Naive thymus-derived CD4-positive, alpha-beta T cell (primary cell): ENCODE measurements at regions not wholly inside any gene's neighbourhood (a gene's known extent, or its start where the extent isn't known, plus 50 kb on each side); places are given as distances from the start of the nearest gene placed in this dataset.

Source experiments
- ATAC-seq: fragments of 150-1000 bp; cut with Tn5 transposase; 2 replicates; pipeline ENCODE4 v1.10.0; 2021; ENCODE audit warnings: mild to moderate bottlenecking, moderate library complexity
- CTCF ChIA-PET: fragments of 350-600 bp; sonication (Branson Sonifier 250); formaldehyde crosslinking; loops from one replicate; lab custom pipeline; 2021; ENCODE audit warnings: antibody characterized with exemption; lab: Charles Lee
- POLR2A ChIA-PET: fragments of 350-600 bp; sonication (Branson Sonifier 250); formaldehyde crosslinking; loops from one replicate; lab custom pipeline; 2021; ENCODE audit warnings: antibody characterized with exemption, inconsistent platforms; lab: Charles Lee
- DNase-seq, 9 donors: peaks; one replicate each; pipeline versions ENCODE4 v3.0.0 to v3.0.0-alpha.2; 2020 to 2022; ENCODE audit warnings: mixed read lengths in 1 of 9
- H3K27ac ChIP-seq: one replicate; pipeline ENCODE4 v1.7.0; 2013; ENCODE audit warnings: mild to moderate bottlenecking, low read depth, low read length, moderate library complexity
- H3K27me3 ChIP-seq, 2 donors: one replicate each; pipeline ENCODE4 v1.7.0; 2013; ENCODE audit warnings: low read length in 2 of 2, mild to moderate bottlenecking in 2 of 2, moderate library complexity in 2 of 2; ENCODE audit not compliant: control insufficient read depth in 2 of 2, insufficient read depth in 2 of 2
- H3K36me3 ChIP-seq, 3 experiments: 1 replicate in 2 of 3; 2 replicates in 1 of 3; pipeline ENCODE4 v1.7.0; 2013; ENCODE audit warnings: low read length in 3 of 3, mild to moderate bottlenecking in 3 of 3, moderate library complexity in 1 of 3; ENCODE audit not compliant: insufficient read depth in 3 of 3, control insufficient read depth in 2 of 3
- H3K4me1 ChIP-seq, 2 donors: one replicate each; pipeline ENCODE4 v1.7.0; 2013; ENCODE audit warnings: low read length in 2 of 2, mild to moderate bottlenecking in 2 of 2, moderate library complexity in 1 of 2; ENCODE audit not compliant: control insufficient read depth in 2 of 2, insufficient read depth in 2 of 2
- H3K4me3 ChIP-seq: 2 replicates; pipeline ENCODE4 v1.7.0; 2013; ENCODE audit warnings: mild to moderate bottlenecking, low read length
- H3K9me3 ChIP-seq, 3 experiments: 1 replicate in 2 of 3; 2 replicates in 1 of 3; pipeline ENCODE4 v1.7.0; 2013; ENCODE audit warnings: low read length in 3 of 3; ENCODE audit not compliant: control insufficient read depth in 2 of 3
- H3K27ac Mint-ChIP-seq, 9 donors: one replicate each; pipeline ENCODE4 v1.8.0; 2020 to 2022; ENCODE audit warnings: mixed read lengths in 9 of 9, mild to moderate bottlenecking in 8 of 9, moderate library complexity in 5 of 9, inconsistent platforms in 2 of 9
- H3K27me3 Mint-ChIP-seq, 5 donors: one replicate each; pipeline ENCODE4 v1.8.0; 2021 to 2022; ENCODE audit warnings: mixed read lengths in 5 of 5, mild to moderate bottlenecking in 1 of 5
- H3K36me3 Mint-ChIP-seq, 5 donors: one replicate each; pipeline ENCODE4 v1.8.0; 2020 to 2022; ENCODE audit warnings: mixed read lengths in 5 of 5, mild to moderate bottlenecking in 3 of 5, inconsistent platforms in 1 of 5
- H3K4me1 Mint-ChIP-seq, 7 donors: one replicate each; pipeline ENCODE4 v1.8.0; 2020 to 2022; ENCODE audit warnings: mixed read lengths in 7 of 7, mild to moderate bottlenecking in 3 of 7, inconsistent platforms in 1 of 7
- H3K4me3 Mint-ChIP-seq, 10 donors: one replicate each; pipeline ENCODE4 v1.8.0; 2020 to 2022; ENCODE audit warnings: mild to moderate bottlenecking in 10 of 10, mixed read lengths in 10 of 10, moderate library complexity in 6 of 10, inconsistent platforms in 2 of 10
- H3K9me3 Mint-ChIP-seq, 11 donors: one replicate each; pipeline ENCODE4 v1.8.0; 2020 to 2022; ENCODE audit warnings: mixed read lengths in 11 of 11, mild to moderate bottlenecking in 4 of 11, inconsistent platforms in 1 of 11, moderate library complexity in 1 of 11
- intact Hi-C, 2 donors: fragments of 100-400 bp; cut with micrococcal nuclease; formaldehyde crosslinking; loops; one replicate each; pipeline ENCODE4 v1.15.1; 2023

- CTCF ChIA-PET, result no interaction called here
- peaks cover 0 to 4% (median 0%) of the 10 kb centered on the region in 11 donors for H3K9me3 Mint-ChIP-seq
- DNase-seq (no peak), ATAC-seq (no peak)
- H3K27me3 Mint-ChIP-seq, result peaks cover 0 to 6% (median 4%) of the 10 kb centered on the region in 5 donors
- H3K27ac Mint-ChIP-seq, result no peak overlapping the region
- Histone ChIP-seq H3K4me1 (no peaks in the 10 kb centered on the region), H3K4me3 (no peak overlapping the region), H3K9me3 (no peaks in the 10 kb centered on the region), H3K27me3 (no peaks in the 10 kb centered on the region), H3K27ac (no peak overlapping the region), H3K36me3 (no peaks in the 10 kb centered on the region)
- intact Hi-C loops, result no loop called here
- H3K4me1 Mint-ChIP-seq, result peaks cover 0 to 8% (median 0%) of the 10 kb centered on the region in 7 donors
- H3K36me3 Mint-ChIP-seq, result peaks cover 0 to 4% (median 0%) of the 10 kb centered on the region in 5 donors
- POLR2A ChIA-PET, result no interaction called here
- no peak overlapping the region for H3K4me3 Mint-ChIP-seq
These were observed 147.7 kb downstream of the DCK start for GRCh38 chr4:71141125-71141524.

- no peaks in the 10 kb centered on the region for H3K4me1 ChIP-seq
- Mint-ChIP-seq H3K36me3 (peaks cover 0 to 4% (median 0%) of the 10 kb centered on the region in 5 donors), H3K4me1 (no peaks in the 10 kb centered on the region), H3K27ac (peak overlapping the region in 1 of 9 donors; percentile 7), H3K4me3 (no peak overlapping the region), H3K9me3 (peaks cover 0 to 14% (median 3%) of the 10 kb centered on the region in 11 donors), H3K27me3 (peaks cover 2 to 25% (median 4%) of the 10 kb centered on the region in 5 donors)
- no peak overlapping the region for H3K27ac ChIP-seq
- DNase-seq, result no peak
- H3K9me3 ChIP-seq, result no peaks in the 10 kb centered on the region
- CTCF ChIA-PET, result no interaction called here
- intact Hi-C loops, result no loop called here
- POLR2A ChIA-PET, result no interaction called here
- H3K36me3 ChIP-seq, result no peaks in the 10 kb centered on the region
- ATAC-seq, result no peak
- H3K4me3 ChIP-seq, result no peak overlapping the region
- H3K27me3 ChIP-seq, result no peaks in the 10 kb centered on the region
These were observed 153.8 kb downstream of the DCK start for GRCh38 chr4:71147261-71147660.

DNA sequence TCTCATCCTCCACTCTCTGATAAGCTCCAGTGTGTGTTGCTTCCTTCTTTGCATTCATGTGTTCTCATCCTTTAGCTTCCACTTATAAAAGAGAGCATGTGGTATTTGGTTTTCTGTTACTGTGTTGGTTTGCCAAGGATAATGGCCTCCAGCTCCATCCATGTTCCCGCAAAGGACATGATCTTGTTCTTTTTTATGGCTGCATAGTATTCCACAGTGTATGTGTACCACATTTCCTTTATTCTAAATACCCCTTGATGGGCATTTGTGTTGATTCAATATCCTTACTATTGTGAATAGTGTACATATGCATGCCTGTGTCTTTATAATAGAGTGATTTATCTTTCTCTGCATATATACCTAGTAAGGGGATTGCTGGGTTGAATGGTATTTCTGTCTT is 155.1 kb downstream of the DCK start:
- no peaks in the 10 kb centered on the region for H3K4me1 Mint-ChIP-seq
- ChIA-PET POLR2A (no interaction called here), CTCF (no interaction called here)
- intact Hi-C loops, result no loop called here
- no peak overlapping the region for H3K4me3 ChIP-seq
- peaks cover 0 to 4% (median 0%) of the 10 kb centered on the region in 5 donors for H3K36me3 Mint-ChIP-seq
- DNase-seq (no peak), ATAC-seq (no peak)
- peaks cover 0 to 14% (median 3%) of the 10 kb centered on the region in 11 donors for H3K9me3 Mint-ChIP-seq
- H3K4me1 ChIP-seq, result no peaks in the 10 kb centered on the region
- no peaks in the 10 kb centered on the region for H3K27me3 ChIP-seq
- H3K27ac Mint-ChIP-seq, result no peak overlapping the region
- no peaks in the 10 kb centered on the region for H3K36me3 ChIP-seq
- H3K27me3 Mint-ChIP-seq, result peaks cover 2 to 36% (median 8%) of the 10 kb centered on the region in 5 donors
- no peaks in the 10 kb centered on the region for H3K9me3 ChIP-seq
- no peak overlapping the region for H3K27ac ChIP-seq
- no peak overlapping the region for H3K4me3 Mint-ChIP-seq

DNA sequence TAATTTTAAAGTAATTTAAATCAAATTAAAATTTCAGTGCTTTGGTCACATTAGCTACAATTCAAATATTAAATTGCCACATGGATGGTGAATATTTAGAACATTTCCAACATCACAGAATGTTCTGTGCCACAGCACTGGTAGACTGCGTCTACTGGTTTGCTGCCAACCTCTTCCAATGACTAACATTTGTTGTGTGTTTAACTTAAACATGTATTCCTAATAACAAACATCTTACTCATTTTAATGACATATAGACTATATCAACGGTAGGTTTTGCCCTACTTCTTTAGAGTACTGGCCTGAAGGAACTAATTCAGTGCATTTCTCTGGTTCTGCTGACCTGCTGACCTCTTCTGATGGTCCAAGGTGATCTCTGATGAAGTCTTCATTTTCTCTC is 157.6 kb downstream of the DCK start:
- H3K4me3 Mint-ChIP-seq, result no peak overlapping the region
- CTCF ChIA-PET, result no interaction called here
- H3K36me3 ChIP-seq, result no peaks in the 10 kb centered on the region
- H3K36me3 Mint-ChIP-seq, result peaks cover 0 to 3% (median 0%) of the 10 kb centered on the region in 5 donors
- ATAC-seq (no peak), DNase-seq (no peak)
- peaks cover 0 to 14% (median 3%) of the 10 kb centered on the region in 11 donors for H3K9me3 Mint-ChIP-seq
- H3K27ac ChIP-seq, result no peak overlapping the region
- H3K4me3 ChIP-seq, result no peak overlapping the region
- no peaks in the 10 kb centered on the region for H3K4me1 Mint-ChIP-seq
- H3K27me3 Mint-ChIP-seq, result peaks cover 2 to 52% (median 14%) of the 10 kb centered on the region in 5 donors
- no peaks in the 10 kb centered on the region for H3K4me1 ChIP-seq
- no peak overlapping the region for H3K27ac Mint-ChIP-seq
- intact Hi-C loops, result no loop called here
- POLR2A ChIA-PET, result no interaction called here
- H3K9me3 ChIP-seq, result no peaks in the 10 kb centered on the region
- H3K27me3 ChIP-seq, result no peaks in the 10 kb centered on the region

- ChIA-PET CTCF (interaction anchor here (1.5 kb wide), 1 partner anchor 27 kb away, joined by 4 read pairs; no protein-coding TSS in a partner anchor), POLR2A (no interaction called here)
- H3K4me1 ChIP-seq, result no peaks in the 10 kb centered on the region
- Mint-ChIP-seq H3K27me3 (peaks cover 5 to 46% (median 20%) of the 10 kb centered on the region in 5 donors), H3K36me3 (no peaks in the 10 kb centered on the region), H3K4me1 (peaks cover 0 to 1% (median 0%) of the 10 kb centered on the region in 7 donors), H3K9me3 (peaks cover 0 to 1% (median 0%) of the 10 kb centered on the region in 11 donors), H3K27ac (no peak overlapping the region), H3K4me3 (no peak overlapping the region)
- no peaks in the 10 kb centered on the region for H3K27me3 ChIP-seq
- no peak for ATAC-seq
- H3K27ac ChIP-seq, result no peak overlapping the region
- no peaks in the 10 kb centered on the region for H3K36me3 ChIP-seq
- no peak overlapping the region for H3K4me3 ChIP-seq
- no peak for DNase-seq
- no peaks in the 10 kb centered on the region for H3K9me3 ChIP-seq
- intact Hi-C loops, result no loop called here
These were observed 163.2 kb downstream of the DCK start for GRCh38 chr4:71156616-71157015.

DNA sequence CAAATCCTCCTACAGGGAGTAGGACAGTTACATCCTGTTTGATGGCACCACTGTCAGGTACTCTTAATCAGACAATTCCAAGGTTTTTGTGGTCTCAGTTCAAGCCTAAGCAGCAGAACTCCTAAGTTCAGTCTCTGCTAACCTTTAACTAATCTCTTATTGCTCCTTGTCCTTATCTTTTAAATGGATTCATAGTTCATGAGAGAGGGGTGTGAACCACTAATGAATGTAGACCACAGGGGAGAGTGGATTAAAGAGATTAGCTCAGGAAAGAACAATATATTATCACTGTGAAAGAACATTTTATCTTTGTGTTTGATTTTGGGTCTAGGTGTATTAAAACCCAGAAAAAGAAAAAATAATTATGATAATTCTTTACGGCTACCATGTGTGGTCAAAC is 168.9 kb downstream of the DCK start:
- Mint-ChIP-seq H3K36me3 (no peaks in the 10 kb centered on the region), H3K4me1 (peaks cover 0 to 1% (median 0%) of the 10 kb centered on the region in 7 donors), H3K27ac (no peak overlapping the region), H3K4me3 (no peak overlapping the region), H3K27me3 (peaks cover 10 to 28% (median 14%) of the 10 kb centered on the region in 5 donors), H3K9me3 (peaks cover 0 to 1% (median 0%) of the 10 kb centered on the region in 11 donors)
- Histone ChIP-seq H3K27me3 (no peaks in the 10 kb centered on the region), H3K4me3 (no peak overlapping the region), H3K9me3 (no peaks in the 10 kb centered on the region), H3K36me3 (no peaks in the 10 kb centered on the region), H3K27ac (no peak overlapping the region), H3K4me1 (no peaks in the 10 kb centered on the region)
- intact Hi-C loops, result no loop called here
- no peak for ATAC-seq
- CTCF ChIA-PET, result no interaction called here
- POLR2A ChIA-PET, result no interaction called here
- DNase-seq, result no peak

GRCh38 chr4:71163317-71163716 is 169.9 kb downstream of the DCK start:
- H3K9me3 Mint-ChIP-seq, result peaks cover 0 to 1% (median 0%) of the 10 kb centered on the region in 11 donors
- no peaks in the 10 kb centered on the region for H3K4me1 ChIP-seq
- ChIA-PET CTCF (no interaction called here), POLR2A (no interaction called here)
- H3K9me3 ChIP-seq, result no peaks in the 10 kb centered on the region
- H3K27me3 ChIP-seq, result no peaks in the 10 kb centered on the region
- H3K4me3 ChIP-seq, result no peak overlapping the region
- H3K4me3 Mint-ChIP-seq, result no peak overlapping the region
- H3K27ac ChIP-seq, result no peak overlapping the region
- peaks cover 10 to 28% (median 13%) of the 10 kb centered on the region in 5 donors for H3K27me3 Mint-ChIP-seq
- H3K27ac Mint-ChIP-seq, result no peak overlapping the region
- peaks cover 0 to 1% (median 0%) of the 10 kb centered on the region in 7 donors for H3K4me1 Mint-ChIP-seq
- no peaks in the 10 kb centered on the region for H3K36me3 ChIP-seq
- ATAC-seq (no peak), DNase-seq (no peak)
- intact Hi-C loops, result no loop called here
- no peaks in the 10 kb centered on the region for H3K36me3 Mint-ChIP-seq
